Keratinocyte (primary cell): ENCODE measurements at regions not wholly inside any gene's neighbourhood (a gene's known extent, or its start where the extent isn't known, plus 50 kb on each side); places are given as distances from the start of the nearest gene placed in this dataset.

Experiments
- DNase-seq: peaks from one replicate; pipeline ENCODE4 v3.0.0-alpha.2; 2011; ENCODE audit warnings: low read depth, missing footprints, low spot score
- FAIRE-seq: peaks from 2 replicates; lab custom pipeline; 2011; peaks lifted over from hg19 to GRCh38; lab: Jason Lieb, UNC
- H2AFZ ChIP-seq: 2 replicates; pipeline ENCODE4 v1.6.0; 2012; ENCODE audit warnings: low read length, control low read depth, inconsistent platforms; ENCODE audit not compliant: control insufficient read depth
- H3K27ac ChIP-seq: 2 replicates; pipeline ENCODE4 v1.5.1; 2011; ENCODE audit warnings: low read length; ENCODE audit not compliant: control insufficient read depth, insufficient read depth
- H3K27me3 ChIP-seq: 3 replicates; pipeline ENCODE4 v1.6.0; 2011; ENCODE audit warnings: low read length; ENCODE audit not compliant: control insufficient read depth, insufficient read depth; ENCODE audit errors: extremely low read depth
- H3K36me3 ChIP-seq, 2 experiments: 2 replicates in 1 of 2; 3 replicates in 1 of 2; pipeline ENCODE4 v1.5.1; 2011; ENCODE audit warnings: low read length in 2 of 2, mild to moderate bottlenecking in 1 of 2; ENCODE audit not compliant: control insufficient read depth in 2 of 2, insufficient read depth in 2 of 2; ENCODE audit errors: extremely low read depth in 1 of 2
- H3K4me1 ChIP-seq: 3 replicates; pipeline ENCODE4 v1.5.1; 2011; ENCODE audit warnings: low read length; ENCODE audit not compliant: control insufficient read depth, insufficient read depth; ENCODE audit errors: extremely low read depth
- H3K4me2 ChIP-seq: 3 replicates; pipeline ENCODE4 v1.6.0; 2011; ENCODE audit warnings: low read depth, low read length; ENCODE audit not compliant: control insufficient read depth, insufficient read depth; ENCODE audit errors: extremely low read depth
- H3K4me3 ChIP-seq, 3 experiments: fragments of 200-600 bp in 1 of 3; sonication (generic) in 1 of 3; 2 replicates in 2 of 3; 3 replicates in 1 of 3; pipeline ENCODE4 v1.5.1; 2011 to 2016; ENCODE audit warnings: low read length in 3 of 3, mild to moderate bottlenecking in 3 of 3, control low read depth in 2 of 3, inconsistent platforms in 1 of 3, low read depth in 1 of 3, mixed read lengths in 1 of 3, mixed run types in 1 of 3, moderate library complexity in 1 of 3; ENCODE audit not compliant: control insufficient read depth in 2 of 3, insufficient read depth in 2 of 3; ENCODE audit errors: extremely low read depth in 1 of 3
- H3K79me2 ChIP-seq: 2 replicates; pipeline ENCODE4 v1.6.0; 2012; ENCODE audit warnings: low read length; ENCODE audit not compliant: control insufficient read depth, insufficient read depth
- H3K9ac ChIP-seq: 3 replicates; pipeline ENCODE4 v1.6.0; 2011; ENCODE audit warnings: low read length; ENCODE audit not compliant: control insufficient read depth, insufficient read depth; ENCODE audit errors: extremely low read depth
- H3K9me1 ChIP-seq: 3 replicates; pipeline ENCODE4 v1.6.0; 2011; ENCODE audit warnings: low read length; ENCODE audit not compliant: control insufficient read depth, insufficient read depth; ENCODE audit errors: extremely low read depth
- H3K9me3 ChIP-seq: 2 replicates; pipeline ENCODE4 v1.5.1; 2012; ENCODE audit warnings: low read depth, low read length; ENCODE audit not compliant: control insufficient read depth
- H4K20me1 ChIP-seq: 3 replicates; pipeline ENCODE4 v1.6.0; 2011; ENCODE audit warnings: low read length; ENCODE audit not compliant: control insufficient read depth, insufficient read depth; ENCODE audit errors: extremely low read depth
- EZH2 ChIP-seq: IDR thresholded peaks from one replicate; pipeline ENCODE4 v1.6.1; 2012; ENCODE audit warnings: inconsistent platforms, mild to moderate bottlenecking, low read length, moderate library complexity
- dilution Hi-C: fragments of 300-500 bp; cut with MboI; formaldehyde crosslinking; loops from one replicate; pipeline ENCODE4 v1.7.0; 2020; ENCODE audit warnings: low sequenced_read_pairs; ENCODE audit not compliant: extremely low pct_ligation_motif_present
- TF ChIP-seq, protein P1 (sequence below), 3 experiments: IDR thresholded peaks in 1 of 3; conservative IDR thresholded peaks in 1 of 3; optimal IDR thresholded peaks in 1 of 3; 2 replicates in 2 of 3; 3 replicates in 1 of 3; pipeline versions ENCODE3 to v1.5.1; 2011; ENCODE audit warnings: low read length in 3 of 3, mild to moderate bottlenecking in 3 of 3, moderate library complexity in 2 of 3, control low read depth in 1 of 3, inconsistent platforms in 1 of 3; ENCODE audit not compliant: insufficient read depth in 2 of 3; ENCODE audit errors: extremely low read depth in 1 of 3

DNA sequence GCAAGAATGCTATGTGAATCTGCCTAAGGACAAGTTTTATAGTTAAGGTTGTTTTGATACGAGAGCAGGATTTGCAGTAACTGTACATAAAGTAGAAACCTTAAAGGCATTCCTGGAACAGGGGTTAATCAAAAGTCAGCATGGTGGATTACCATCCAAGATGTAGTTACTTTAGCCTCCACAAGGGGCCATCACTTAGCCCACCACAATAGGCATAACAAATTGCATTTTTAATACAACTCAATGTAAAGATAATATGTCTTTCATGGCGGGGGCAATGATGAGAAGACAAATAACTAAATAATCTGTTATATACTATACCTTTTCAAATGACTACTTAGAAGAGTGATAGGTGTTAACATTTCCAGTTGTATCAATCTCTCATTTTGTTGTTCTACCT lies 611.2 kb upstream of the ADGRL4 start:
- Histone ChIP-seq H3K27me3 (no peaks in the 10 kb centered on the region), H3K9me3 (no peaks in the 10 kb centered on the region), H3K4me3 (no peak overlapping the region), H2AFZ (no peak overlapping the region), H3K9ac (no peak overlapping the region), H3K4me1 (no peaks in the 10 kb centered on the region), H3K4me2 (no peak overlapping the region), H3K9me1 (no peaks in the 10 kb centered on the region), H3K79me2 (no peaks in the 10 kb centered on the region), H3K27ac (no peak overlapping the region), H3K36me3 (no peaks in the 10 kb centered on the region), H4K20me1 (no peaks in the 10 kb centered on the region)
- TF ChIP-seq, protein P1, sequence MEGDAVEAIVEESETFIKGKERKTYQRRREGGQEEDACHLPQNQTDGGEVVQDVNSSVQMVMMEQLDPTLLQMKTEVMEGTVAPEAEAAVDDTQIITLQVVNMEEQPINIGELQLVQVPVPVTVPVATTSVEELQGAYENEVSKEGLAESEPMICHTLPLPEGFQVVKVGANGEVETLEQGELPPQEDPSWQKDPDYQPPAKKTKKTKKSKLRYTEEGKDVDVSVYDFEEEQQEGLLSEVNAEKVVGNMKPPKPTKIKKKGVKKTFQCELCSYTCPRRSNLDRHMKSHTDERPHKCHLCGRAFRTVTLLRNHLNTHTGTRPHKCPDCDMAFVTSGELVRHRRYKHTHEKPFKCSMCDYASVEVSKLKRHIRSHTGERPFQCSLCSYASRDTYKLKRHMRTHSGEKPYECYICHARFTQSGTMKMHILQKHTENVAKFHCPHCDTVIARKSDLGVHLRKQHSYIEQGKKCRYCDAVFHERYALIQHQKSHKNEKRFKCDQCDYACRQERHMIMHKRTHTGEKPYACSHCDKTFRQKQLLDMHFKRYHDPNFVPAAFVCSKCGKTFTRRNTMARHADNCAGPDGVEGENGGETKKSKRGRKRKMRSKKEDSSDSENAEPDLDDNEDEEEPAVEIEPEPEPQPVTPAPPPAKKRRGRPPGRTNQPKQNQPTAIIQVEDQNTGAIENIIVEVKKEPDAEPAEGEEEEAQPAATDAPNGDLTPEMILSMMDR (optimal IDR thresholded peaks at IDR 0.05 in 1 of 3, IDR thresholded peaks at IDR 0.05 in 1 of 3, conservative IDR thresholded peaks at IDR 0.05 in 1 of 3; ENCODE audit: extremely low read depth in 1 of 3, insufficient read depth in 2 of 3, low read length in 3 of 3): no peak
- TF ChIP-seq EZH2: no peak
- dilution Hi-C loops: no loop called here
- DNase-seq: no peak
- FAIRE-seq: no peak

DNA sequence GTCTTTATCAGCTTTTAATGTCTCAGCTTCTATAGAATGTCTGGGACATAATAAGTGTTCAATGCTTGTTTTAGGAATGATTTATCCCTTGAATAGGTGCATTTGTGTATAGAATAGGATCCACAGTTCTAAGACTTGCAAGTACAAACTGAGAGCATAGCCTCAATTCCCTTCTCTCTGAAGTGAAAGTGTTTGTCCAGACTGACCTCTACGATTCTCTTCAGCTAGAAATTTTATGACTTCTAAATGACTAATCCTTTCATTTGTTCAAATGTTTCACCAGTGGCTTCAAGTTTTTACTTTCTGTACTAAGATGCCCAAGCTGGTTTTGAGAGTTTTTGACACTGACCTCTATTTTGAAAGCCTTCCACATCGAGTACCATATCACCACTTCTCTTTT lies 608.2 kb upstream of the ADGRL4 start:
- DNase-seq (no peak), FAIRE-seq (no peak)
- Histone ChIP-seq H3K79me2 (no peaks in the 10 kb centered on the region), H3K27me3 (no peaks in the 10 kb centered on the region), H4K20me1 (no peaks in the 10 kb centered on the region), H3K36me3 (no peaks in the 10 kb centered on the region), H3K9ac (no peak overlapping the region), H3K27ac (no peak overlapping the region), H3K4me1 (no peaks in the 10 kb centered on the region), H3K4me3 (no peak overlapping the region), H2AFZ (no peak overlapping the region), H3K9me3 (no peaks in the 10 kb centered on the region), H3K4me2 (no peak overlapping the region), H3K9me1 (no peaks in the 10 kb centered on the region)
- TF ChIP-seq EZH2: no peak
- TF ChIP-seq, protein P1 (optimal IDR thresholded peaks at IDR 0.05 in 1 of 3, IDR thresholded peaks at IDR 0.05 in 1 of 3, conservative IDR thresholded peaks at IDR 0.05 in 1 of 3; ENCODE audit: extremely low read depth in 1 of 3, insufficient read depth in 2 of 3, low read length in 3 of 3): no peak
- dilution Hi-C loops: no loop called here
